Naive B cell (primary cell): ENCODE measurements at regions not wholly inside any gene's neighbourhood (a gene's known extent, or its start where the extent isn't known, plus 50 kb on each side); places are given as distances from the start of the nearest gene placed in this dataset.

Experiments used
- ATAC-seq, 2 donors: fragments of 150-1000 bp; cut with Tn5 transposase; 2 replicates each; pipeline ENCODE4 v1.10.0; 2021; ENCODE audit warnings: low read depth in 2 of 2, mild to moderate bottlenecking in 2 of 2, moderate library complexity in 2 of 2
- DNase-seq: peaks from one replicate; pipeline ENCODE4 v3.0.0; 2022
- H3K27ac Mint-ChIP-seq, 6 donors: one replicate each; pipeline ENCODE4 v1.8.0; 2020 to 2022; ENCODE audit warnings: mild to moderate bottlenecking in 6 of 6, mixed read lengths in 6 of 6, moderate library complexity in 5 of 6, inconsistent platforms in 2 of 6
- H3K27me3 Mint-ChIP-seq, 3 donors: one replicate each; pipeline ENCODE4 v1.8.0; 2021 to 2022; ENCODE audit warnings: mixed read lengths in 3 of 3, mild to moderate bottlenecking in 1 of 3
- H3K36me3 Mint-ChIP-seq, 2 donors: one replicate each; pipeline ENCODE4 v1.8.0; 2020 to 2022; ENCODE audit warnings: mixed read lengths in 2 of 2, inconsistent platforms in 1 of 2, mild to moderate bottlenecking in 1 of 2
- H3K4me1 Mint-ChIP-seq, 3 donors: one replicate each; pipeline ENCODE4 v1.8.0; 2020 to 2022; ENCODE audit warnings: mixed read lengths in 3 of 3, inconsistent platforms in 1 of 3, mild to moderate bottlenecking in 1 of 3, moderate library complexity in 1 of 3
- H3K4me3 Mint-ChIP-seq, 8 donors: one replicate each; pipeline ENCODE4 v1.8.0; 2020 to 2022; ENCODE audit warnings: mild to moderate bottlenecking in 8 of 8, mixed read lengths in 8 of 8, moderate library complexity in 8 of 8, inconsistent platforms in 2 of 8
- H3K9me3 Mint-ChIP-seq, 7 donors: one replicate each; pipeline ENCODE4 v1.8.0; 2020 to 2022; ENCODE audit warnings: mixed read lengths in 7 of 7, mild to moderate bottlenecking in 5 of 7, inconsistent platforms in 2 of 7, moderate library complexity in 1 of 7

DNA sequence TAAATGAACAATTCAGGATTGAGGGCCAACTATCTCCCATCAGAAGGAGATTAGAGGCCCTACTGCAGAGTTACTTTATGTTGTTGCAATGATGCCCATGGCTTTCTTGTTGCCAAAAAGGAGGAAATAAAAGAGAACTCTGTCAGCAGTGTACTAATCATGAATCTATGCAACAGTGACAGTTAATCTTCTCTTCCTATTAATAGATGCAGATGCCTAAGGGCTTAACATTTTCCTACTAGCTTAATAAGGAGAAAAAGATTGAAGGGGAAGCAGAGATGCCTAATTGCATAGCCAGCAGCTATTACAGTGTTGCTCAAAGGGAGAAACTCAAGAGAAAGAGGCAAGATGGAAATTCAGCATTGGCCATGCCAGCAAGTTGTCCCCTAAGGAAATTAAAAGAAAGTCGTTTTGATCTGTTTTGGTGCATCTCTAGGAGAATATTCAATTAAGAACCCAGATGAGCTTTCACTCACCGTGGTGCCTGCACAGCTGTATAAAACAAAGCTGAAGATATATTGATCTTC is 107.1 kb upstream of the KCNJ3 start:
- Mint-ChIP-seq H3K27ac (no peak overlapping the region), H3K27me3 (no peaks in the 10 kb centered on the region), H3K4me1 (no peaks in the 10 kb centered on the region), H3K9me3 (peaks cover 0 to 3% (median 0%) of the 10 kb centered on the region in 7 donors), H3K36me3 (no peaks in the 10 kb centered on the region), H3K4me3 (no peak overlapping the region)
- DNase-seq, result no peak
- ATAC-seq, result no peak

DNA sequence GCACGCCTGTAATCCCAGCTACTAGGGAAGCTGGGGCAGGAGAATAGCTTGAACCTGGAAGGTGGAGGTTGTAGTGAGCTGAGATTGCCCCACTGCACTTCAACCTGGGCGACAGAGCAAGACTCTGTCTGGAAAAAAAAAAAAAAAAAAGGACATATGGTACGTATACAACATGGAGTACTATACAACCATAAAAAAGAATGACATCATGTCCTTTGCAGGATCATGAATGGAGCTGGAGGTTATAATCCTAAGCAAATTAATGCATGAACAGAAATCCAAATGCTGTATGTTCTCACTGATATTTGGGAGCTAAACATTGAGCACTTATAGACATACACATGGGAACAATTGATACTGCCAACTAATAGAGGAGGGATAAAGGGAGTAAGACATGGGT is 99.3 kb upstream of the KCNJ3 start:
- no peak for DNase-seq
- Mint-ChIP-seq H3K27me3 (no peaks in the 10 kb centered on the region), H3K36me3 (no peaks in the 10 kb centered on the region), H3K9me3 (peaks cover 0 to 6% (median 2%) of the 10 kb centered on the region in 7 donors), H3K4me1 (no peaks in the 10 kb centered on the region), H3K27ac (no peak overlapping the region), H3K4me3 (no peak overlapping the region)
- ATAC-seq, result no peak

DNA sequence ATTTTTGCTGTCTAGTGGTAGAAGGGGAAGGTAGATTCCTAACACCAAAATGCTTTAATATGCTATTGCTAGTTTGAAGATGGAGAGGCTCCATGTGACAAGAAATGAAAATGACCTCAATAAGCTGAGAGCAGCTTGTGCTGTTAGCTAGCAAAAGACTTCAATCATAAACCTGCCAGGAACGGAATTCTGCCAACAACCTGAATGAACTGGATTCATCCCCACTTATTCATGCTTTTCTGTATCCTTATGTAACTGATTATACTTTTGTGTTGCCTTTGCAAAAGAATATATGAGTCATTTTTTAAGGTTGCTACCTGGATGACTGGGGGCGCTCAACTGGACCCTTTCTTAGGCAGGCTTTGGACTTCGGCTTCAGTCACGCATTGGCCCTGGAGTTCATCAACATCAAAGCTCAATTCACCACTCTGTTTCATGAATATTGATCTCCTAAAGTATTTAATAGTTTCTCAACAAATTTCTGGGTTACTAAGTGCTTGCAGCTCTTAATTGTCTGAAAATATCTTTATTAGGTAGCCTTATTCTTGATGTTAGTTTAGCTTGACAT is 97.5 kb upstream of the KCNJ3 start:
- Mint-ChIP-seq H3K36me3 (no peaks in the 10 kb centered on the region), H3K27ac (no peak overlapping the region), H3K4me1 (no peaks in the 10 kb centered on the region), H3K4me3 (no peak overlapping the region), H3K9me3 (peaks cover 0 to 6% (median 2%) of the 10 kb centered on the region in 7 donors), H3K27me3 (no peaks in the 10 kb centered on the region)
- DNase-seq (no peak), ATAC-seq (no peak)

DNA sequence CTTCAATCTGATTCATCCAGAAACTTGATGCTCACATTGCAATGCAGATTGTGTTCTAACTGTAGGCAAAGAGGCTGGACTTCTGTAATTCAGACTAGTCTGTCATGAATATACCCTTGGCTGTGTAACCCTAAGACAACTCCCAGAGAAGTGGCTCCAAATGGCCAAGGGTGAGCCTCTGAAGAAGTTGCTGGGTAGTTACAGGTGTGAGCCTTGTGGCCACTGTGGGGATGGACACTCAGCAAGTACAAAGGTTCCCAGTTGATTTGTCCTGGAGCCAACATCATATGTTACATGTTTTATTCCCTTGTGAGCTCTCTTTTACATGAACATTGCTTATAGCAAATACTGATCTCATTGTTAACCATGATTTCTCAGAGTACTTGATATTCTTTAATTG is 94.8 kb upstream of the KCNJ3 start:
- H3K27me3 Mint-ChIP-seq, result no peaks in the 10 kb centered on the region
- H3K36me3 Mint-ChIP-seq, result no peaks in the 10 kb centered on the region
- ATAC-seq, result no peak
- no peaks in the 10 kb centered on the region for H3K4me1 Mint-ChIP-seq
- H3K4me3 Mint-ChIP-seq, result no peak overlapping the region
- H3K9me3 Mint-ChIP-seq, result peaks cover 0 to 4% (median 2%) of the 10 kb centered on the region in 7 donors
- no peak for DNase-seq
- no peak overlapping the region for H3K27ac Mint-ChIP-seq

DNA sequence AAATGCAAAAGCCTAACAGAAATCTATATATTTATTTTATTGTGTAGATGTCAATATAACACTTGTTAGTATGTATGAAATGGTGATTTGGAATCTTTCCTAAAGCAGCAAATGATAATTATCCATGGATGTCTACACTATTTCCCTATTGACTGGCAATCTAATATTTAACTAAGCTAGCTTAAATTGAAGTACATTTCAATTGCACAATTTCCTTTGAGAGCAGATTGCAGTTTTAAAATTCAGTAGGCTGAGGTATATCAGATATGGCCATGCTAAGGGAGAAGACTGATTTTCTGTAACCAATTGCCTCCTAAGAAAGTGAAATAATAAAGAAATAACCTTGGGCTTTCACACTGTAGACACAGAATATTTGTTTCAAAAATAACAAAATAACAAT is 90.1 kb upstream of the KCNJ3 start:
- Mint-ChIP-seq H3K9me3 (peaks cover 0 to 3% (median 0%) of the 10 kb centered on the region in 7 donors), H3K27me3 (no peaks in the 10 kb centered on the region), H3K27ac (no peak overlapping the region), H3K4me3 (no peak overlapping the region), H3K4me1 (no peaks in the 10 kb centered on the region), H3K36me3 (no peaks in the 10 kb centered on the region)
- ATAC-seq (no peak), DNase-seq (no peak)

DNA sequence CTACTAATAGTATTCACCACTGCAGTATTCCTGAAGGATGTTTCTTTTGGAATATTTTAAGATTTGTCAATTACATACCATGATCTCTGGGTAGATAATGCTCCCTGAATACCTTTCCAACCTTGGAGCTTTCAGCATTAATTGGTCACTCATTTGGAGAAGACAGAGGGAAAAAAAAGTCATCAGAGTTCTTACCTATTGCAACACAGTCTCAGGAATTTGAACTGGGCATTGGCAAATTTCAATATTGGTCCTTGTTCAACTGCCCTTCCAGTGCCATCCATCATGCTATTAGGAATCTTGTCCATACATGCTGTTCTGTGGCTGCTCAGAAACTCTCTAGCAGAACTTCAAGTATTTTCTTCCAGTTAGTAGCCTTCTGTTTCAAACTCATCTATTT is 83.6 kb upstream of the KCNJ3 start:
- H3K27ac Mint-ChIP-seq, result no peak overlapping the region
- H3K4me3 Mint-ChIP-seq, result no peak overlapping the region
- H3K4me1 Mint-ChIP-seq, result no peaks in the 10 kb centered on the region
- peaks cover 0 to 5% (median 0%) of the 10 kb centered on the region in 7 donors for H3K9me3 Mint-ChIP-seq
- no peaks in the 10 kb centered on the region for H3K27me3 Mint-ChIP-seq
- ATAC-seq, result no peak
- no peak for DNase-seq
- no peaks in the 10 kb centered on the region for H3K36me3 Mint-ChIP-seq

DNA sequence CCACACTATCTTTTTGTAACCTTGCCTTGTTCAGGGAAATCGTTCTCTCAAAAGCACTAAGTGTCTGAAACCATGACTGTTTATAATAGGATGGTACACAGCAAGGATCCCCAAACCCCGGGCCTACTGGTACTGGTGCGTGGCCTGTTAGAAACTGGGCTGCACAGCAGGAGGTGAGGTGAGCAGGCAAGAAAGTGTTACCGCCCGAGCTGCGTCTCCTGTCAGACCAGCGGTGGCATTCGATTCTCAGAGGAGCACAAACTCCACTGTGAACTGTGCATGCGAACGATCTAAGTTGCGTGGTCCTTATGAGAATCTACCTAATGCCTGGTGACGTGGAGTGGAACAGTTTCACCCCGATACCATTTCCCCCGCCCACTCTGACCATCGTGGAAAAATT is 81.8 kb upstream of the KCNJ3 start:
- Mint-ChIP-seq H3K27ac (no peak overlapping the region), H3K4me3 (no peak overlapping the region), H3K4me1 (no peaks in the 10 kb centered on the region), H3K36me3 (no peaks in the 10 kb centered on the region), H3K9me3 (peaks cover 0 to 5% (median 0%) of the 10 kb centered on the region in 7 donors), H3K27me3 (no peaks in the 10 kb centered on the region)
- no peak for DNase-seq
- ATAC-seq, result no peak

DNA sequence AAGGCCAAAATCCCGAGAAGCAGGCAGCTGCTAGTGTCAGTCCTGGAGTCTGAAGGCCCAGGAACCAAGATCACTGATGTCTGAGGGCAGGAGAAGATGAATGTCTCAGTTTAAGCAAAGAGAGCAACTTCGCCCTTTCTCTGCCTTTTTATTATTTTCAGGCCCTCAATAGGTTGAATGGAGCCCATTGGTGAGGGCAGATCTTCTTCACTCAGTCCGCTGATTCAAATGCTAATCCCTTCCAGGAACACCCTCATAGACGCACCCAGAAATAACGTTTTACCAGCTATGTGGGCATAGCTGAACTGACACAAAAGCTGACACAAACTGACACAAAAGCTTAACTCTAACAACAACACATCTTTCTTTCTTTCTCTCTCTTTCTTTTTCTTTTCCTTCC is 78.0 kb upstream of the KCNJ3 start:
- Mint-ChIP-seq H3K36me3 (no peaks in the 10 kb centered on the region), H3K9me3 (no peaks in the 10 kb centered on the region), H3K4me3 (no peak overlapping the region), H3K27ac (no peak overlapping the region), H3K4me1 (no peaks in the 10 kb centered on the region), H3K27me3 (no peaks in the 10 kb centered on the region)
- no peak for ATAC-seq
- DNase-seq, result no peak

DNA sequence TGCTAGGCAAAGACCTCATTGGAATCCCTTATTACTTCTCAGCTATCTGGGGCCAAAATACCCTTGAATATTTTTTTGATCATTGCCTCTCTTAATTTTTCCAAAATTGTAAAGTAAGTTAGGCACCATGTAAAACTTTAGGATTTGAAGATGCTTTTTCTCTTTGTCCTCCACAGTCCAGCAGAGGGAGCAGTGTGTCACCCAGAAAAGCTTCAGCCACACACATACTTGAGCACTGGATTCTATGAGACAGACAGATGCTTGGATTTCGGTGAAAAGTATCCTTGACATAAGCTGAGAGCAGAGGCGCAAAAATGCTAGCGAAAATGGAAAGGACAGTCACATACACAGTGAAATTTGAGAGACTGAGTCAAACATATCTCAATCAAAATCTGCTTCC is 74.7 kb upstream of the KCNJ3 start:
- no peak for DNase-seq
- no peak for ATAC-seq
- no peaks in the 10 kb centered on the region for H3K36me3 Mint-ChIP-seq
- no peaks in the 10 kb centered on the region for H3K4me1 Mint-ChIP-seq
- no peak overlapping the region for H3K27ac Mint-ChIP-seq
- no peak overlapping the region for H3K4me3 Mint-ChIP-seq
- H3K9me3 Mint-ChIP-seq, result peaks cover 0 to 1% (median 0%) of the 10 kb centered on the region in 7 donors
- H3K27me3 Mint-ChIP-seq, result no peaks in the 10 kb centered on the region

DNA sequence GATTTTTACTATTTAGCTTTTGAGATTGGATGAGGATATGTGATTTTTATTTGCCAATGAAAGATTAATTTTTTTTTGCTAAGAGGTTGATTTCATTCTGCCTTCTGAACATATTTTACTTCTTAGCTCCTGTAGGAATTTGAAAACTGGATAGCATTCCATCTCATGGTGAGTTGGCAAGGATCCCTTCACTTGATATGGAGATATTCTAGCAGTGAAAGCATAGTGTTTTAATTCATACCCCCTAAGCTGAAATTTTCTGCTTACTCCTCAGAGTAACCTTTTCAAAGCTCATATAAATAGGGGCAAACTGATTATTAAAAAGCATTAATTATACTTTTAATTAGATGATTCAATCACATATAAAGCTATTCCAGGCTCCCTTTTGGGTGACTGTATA is 61.0 kb upstream of the KCNJ3 start:
- no peak overlapping the region for H3K4me3 Mint-ChIP-seq
- no peak for ATAC-seq
- no peaks in the 10 kb centered on the region for H3K27me3 Mint-ChIP-seq
- no peaks in the 10 kb centered on the region for H3K4me1 Mint-ChIP-seq
- no peaks in the 10 kb centered on the region for H3K36me3 Mint-ChIP-seq
- no peak for DNase-seq
- no peak overlapping the region for H3K27ac Mint-ChIP-seq
- H3K9me3 Mint-ChIP-seq, result peaks cover 0 to 3% (median 0%) of the 10 kb centered on the region in 7 donors

DNA sequence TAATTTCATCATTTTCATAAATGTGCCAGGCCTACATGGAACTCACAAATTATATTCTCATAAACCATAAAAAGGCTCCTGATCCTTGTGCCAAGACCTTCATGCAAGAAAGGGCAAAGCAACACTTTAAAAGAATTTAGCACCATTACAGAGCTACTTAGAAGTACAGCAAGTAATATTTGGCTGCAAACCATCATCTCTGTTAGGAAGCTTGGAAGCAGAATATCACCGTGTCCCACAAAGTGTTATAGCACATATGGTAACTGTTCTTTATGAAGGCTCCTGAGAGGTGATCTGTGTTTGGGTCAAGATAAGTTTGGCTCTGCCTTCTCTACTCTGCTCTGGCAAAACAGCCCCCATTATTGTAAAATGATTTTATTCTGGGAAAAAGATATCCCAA is 59.7 kb upstream of the KCNJ3 start:
- ATAC-seq, result no peak
- Mint-ChIP-seq H3K27ac (no peak overlapping the region), H3K4me3 (no peak overlapping the region), H3K27me3 (no peaks in the 10 kb centered on the region), H3K9me3 (peaks cover 0 to 3% (median 0%) of the 10 kb centered on the region in 7 donors), H3K36me3 (no peaks in the 10 kb centered on the region), H3K4me1 (no peaks in the 10 kb centered on the region)
- DNase-seq, result no peak

DNA sequence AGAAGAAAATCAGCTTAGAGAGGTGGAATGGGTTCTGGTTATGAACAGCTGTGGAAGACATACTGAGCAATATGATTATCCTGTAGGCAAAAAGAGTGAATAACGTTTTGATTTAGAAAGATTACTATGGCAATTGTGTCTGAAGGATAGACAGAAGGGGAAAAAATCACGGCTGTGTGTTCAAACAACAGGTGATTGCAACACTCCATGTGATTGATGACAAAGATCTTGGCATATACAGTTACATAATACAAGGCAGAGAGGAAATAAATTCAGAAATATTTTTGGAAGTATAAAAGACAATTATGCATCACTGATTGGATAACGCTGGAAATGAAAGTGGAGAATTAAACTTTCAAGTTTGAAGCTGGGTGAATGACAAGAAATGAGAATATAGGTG is 58.5 kb upstream of the KCNJ3 start:
- H3K36me3 Mint-ChIP-seq, result no peaks in the 10 kb centered on the region
- H3K27ac Mint-ChIP-seq, result no peak overlapping the region
- no peak overlapping the region for H3K4me3 Mint-ChIP-seq
- H3K27me3 Mint-ChIP-seq, result no peaks in the 10 kb centered on the region
- peaks cover 0 to 3% (median 0%) of the 10 kb centered on the region in 7 donors for H3K9me3 Mint-ChIP-seq
- ATAC-seq, result no peak
- no peaks in the 10 kb centered on the region for H3K4me1 Mint-ChIP-seq
- DNase-seq, result no peak
